ENCODE measurements at regions not wholly inside any gene's neighbourhood (a gene's known extent, or its start where the extent isn't known, plus 50 kb on each side); places are given as distances from the start of the nearest gene placed in this dataset.

DNA sequence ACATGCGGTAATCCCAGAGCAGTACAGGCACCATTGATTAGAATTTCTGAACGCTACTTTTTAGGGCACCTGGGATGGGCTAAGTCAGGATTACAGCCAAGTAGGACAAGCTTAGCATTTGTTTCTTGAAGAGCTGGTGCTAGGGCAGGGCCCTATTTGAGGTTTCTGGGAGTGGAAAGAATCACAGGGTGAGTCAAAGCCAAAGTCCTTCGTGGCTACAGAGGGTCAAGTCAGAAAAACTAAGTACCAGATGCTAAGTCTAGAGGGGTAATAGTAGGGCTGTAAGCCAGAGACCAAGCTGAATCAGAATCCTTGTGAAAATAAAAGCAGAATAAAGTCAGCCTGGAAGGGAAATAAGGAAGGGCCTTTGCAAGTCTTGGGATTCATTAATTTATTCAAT, 448.6 kb downstream of the ZIC3 start:
- no peak overlapping the region for H3K4me2 ChIP-seq (ENCODE audit: insufficient read depth, low read length)
- ChIA-PET CTCF (ENCODE audit: low intra/inter-chr PET ratio) (no interaction called here), POLR2A (no interaction called here)
- TF ChIP-seq CBX1 (IDR thresholded peaks at IDR 0.05; ENCODE audit: low read depth) (no peak), ZNF778 (CRISPR knock-in tag; IDR thresholded peaks at IDR 0.05) (no peak)
- H2AFZ ChIP-seq (ENCODE audit: low read depth, low read length): no peak overlapping the region
- H3K9ac ChIP-seq (ENCODE audit: insufficient read depth in 1 of 2, low read depth in 2 of 2, low read length in 2 of 2): no peak overlapping the region
- in situ Hi-C loops (cut with MboI) (no loop called here), intact Hi-C loops (cut with micrococcal nuclease) (no loop called here)
- H3K27me3 ChIP-seq (ENCODE audit: control insufficient read depth in 2 of 2, insufficient read depth in 2 of 2, low read length in 2 of 2): no peaks in the 10 kb centered on the region
- H3K4me3 ChIP-seq: no peak overlapping the region
- H3K9me1 ChIP-seq (ENCODE audit: control insufficient read depth, insufficient read depth, low read length): no peaks in the 10 kb centered on the region
- 0% methylated on average over 3 of the region's 3 CpGs for WGBS (ENCODE audit: insufficient coverage, low coverage, missing lambda C conversion rate)
- H3K27ac ChIP-seq (ENCODE audit: extremely low read depth, low read depth, low read length): no peak overlapping the region
- no peaks in the 10 kb centered on the region for H3K79me2 ChIP-seq (ENCODE audit: control insufficient read depth, insufficient read depth, low read length)
- H3K4me1 ChIP-seq (replicated peaks in 1 of 2; ENCODE audit: control insufficient read depth in 2 of 2, insufficient read depth in 2 of 2, low read length in 2 of 2): no peaks in the 10 kb centered on the region
- FAIRE-seq (no peak), DNase-seq (ENCODE audit: extremely low read depth in 1 of 4, low spot score in 3 of 4) (no peak), ATAC-seq (no peak)
- no peaks in the 10 kb centered on the region for H3K9me3 ChIP-seq (replicated peaks; ENCODE audit: control insufficient read depth, insufficient read depth, low read depth, low read length)
- no TSS peak for BruUV-seq (replicated peaks)
- no peaks in the 10 kb centered on the region for H3K36me3 ChIP-seq (ENCODE audit: control insufficient read depth, insufficient read depth, low read length)
- H4K20me1 ChIP-seq (replicated peaks; ENCODE audit: control insufficient read depth, insufficient read depth, low read length): no peaks in the 10 kb centered on the region

DNA sequence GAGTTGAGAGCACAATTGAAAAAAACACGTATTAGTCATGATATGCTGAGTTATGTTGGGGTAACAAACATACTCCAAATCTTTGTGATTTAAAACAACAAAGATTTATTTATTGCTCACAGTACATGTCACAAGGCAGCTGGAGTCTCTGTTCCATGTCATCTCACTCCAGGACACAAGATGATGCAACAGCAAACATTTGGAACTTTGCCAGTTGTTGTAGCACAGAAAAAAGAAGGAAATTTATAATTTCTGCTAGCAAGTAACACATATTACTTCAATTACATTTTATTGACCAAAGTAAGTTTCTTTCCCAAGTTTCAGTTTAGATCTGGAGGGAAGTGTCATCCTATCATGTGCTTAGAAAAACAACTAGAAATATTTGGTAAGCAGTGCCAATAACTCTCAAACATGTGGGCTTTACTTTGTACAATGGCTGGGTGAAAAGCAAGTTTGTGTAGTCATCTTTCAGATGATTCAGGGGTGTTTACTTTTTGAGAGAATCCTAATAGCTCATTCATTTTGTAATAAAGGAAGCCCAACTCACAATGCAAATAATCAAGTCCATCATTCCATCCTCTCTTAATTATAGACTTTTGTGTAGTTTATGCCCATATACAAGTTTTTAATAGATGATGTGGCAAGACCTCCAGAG, 452.3 kb downstream of the ZIC3 start:
- H3K9me1 ChIP-seq (ENCODE audit: control insufficient read depth, insufficient read depth, low read length): no peaks in the 10 kb centered on the region
- no peaks in the 10 kb centered on the region for H3K36me3 ChIP-seq (ENCODE audit: control insufficient read depth, insufficient read depth, low read length)
- BruUV-seq (replicated peaks): no TSS peak
- H3K27me3 ChIP-seq (ENCODE audit: control insufficient read depth in 2 of 2, insufficient read depth in 2 of 2, low read length in 2 of 2): no peaks in the 10 kb centered on the region
- H3K79me2 ChIP-seq (ENCODE audit: control insufficient read depth, insufficient read depth, low read length): no peaks in the 10 kb centered on the region
- in situ Hi-C loops (cut with MboI) (no loop called here), intact Hi-C loops (cut with micrococcal nuclease) (no loop called here)
- FAIRE-seq (no peak), ATAC-seq (no peak), DNase-seq (ENCODE audit: extremely low read depth in 1 of 4, low spot score in 3 of 4) (no peak)
- no peak overlapping the region for H3K27ac ChIP-seq (ENCODE audit: extremely low read depth, low read depth, low read length)
- POLR2A ChIA-PET: no interaction called here
- H4K20me1 ChIP-seq (replicated peaks; ENCODE audit: control insufficient read depth, insufficient read depth, low read length): no peaks in the 10 kb centered on the region
- CTCF ChIA-PET (ENCODE audit: low intra/inter-chr PET ratio): no interaction called here
- no peaks in the 10 kb centered on the region for H3K9me3 ChIP-seq (replicated peaks; ENCODE audit: control insufficient read depth, insufficient read depth, low read depth, low read length)
- H3K4me3 ChIP-seq: no peak overlapping the region
- no peak overlapping the region for H3K4me2 ChIP-seq (ENCODE audit: insufficient read depth, low read length)
- H3K9ac ChIP-seq (ENCODE audit: insufficient read depth in 1 of 2, low read depth in 2 of 2, low read length in 2 of 2): no peak overlapping the region
- H3K4me1 ChIP-seq (replicated peaks in 1 of 2; ENCODE audit: control insufficient read depth in 2 of 2, insufficient read depth in 2 of 2, low read length in 2 of 2): no peaks in the 10 kb centered on the region
- WGBS (ENCODE audit: insufficient coverage, low coverage, missing lambda C conversion rate): 0% methylated on average over 1 of the region's 1 CpG
- TF ChIP-seq NFIC (IDR thresholded peaks at IDR 0.05) (peak; percentile 67), CEBPG (CRISPR knock-in tag; IDR thresholded peaks at IDR 0.05) (no peak), CEBPG (tag; conservative IDR thresholded peaks at IDR 0.05 in 1 of 2, IDR thresholded peaks at IDR 0.05 in 1 of 2) (peak; percentile 55 to 56; a peak in 3 of 4 replicates), RBM17 (IDR thresholded peaks at IDR 0.05; ENCODE audit: borderline replicate concordance, low read depth, low read length) (no peak)
- TF ChIP-seq, protein P1, sequence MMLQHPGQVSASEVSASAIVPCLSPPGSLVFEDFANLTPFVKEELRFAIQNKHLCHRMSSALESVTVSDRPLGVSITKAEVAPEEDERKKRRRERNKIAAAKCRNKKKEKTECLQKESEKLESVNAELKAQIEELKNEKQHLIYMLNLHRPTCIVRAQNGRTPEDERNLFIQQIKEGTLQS (IDR thresholded peaks at IDR 0.05): peak; percentile 69
- TF ChIP-seq, protein P1 (CRISPR knock-in tag; conservative IDR thresholded peaks at IDR 0.05): no peak
- no peak overlapping the region for H2AFZ ChIP-seq (ENCODE audit: low read depth, low read length)

All from K562 (cell line).